Body of pancreas (tissue), 4 donors: ENCODE measurements at regions not wholly inside any gene's neighbourhood (a gene's known extent, or its start where the extent isn't known, plus 50 kb on each side); places are given as distances from the start of the nearest gene placed in this dataset.

Source experiments
- ATAC-seq: fragments of 150-250 bp; one replicate; pipeline ENCODE4 v1.9.1; 2016
- DNase-seq, 4 donors: peaks; one replicate each; pipeline ENCODE4 v3.0.0-alpha.2; 2019
- H3K27ac ChIP-seq, 4 donors: fragments of 200-600 bp; sonication (generic); 1 replicate in 3 of 4; 2 replicates in 1 of 4; pipeline versions ENCODE4 v1.5.1 to v1.6.1; 2016 to 2019; ENCODE audit warnings: mild to moderate bottlenecking in 1 of 4, mixed read lengths in 1 of 4, moderate library complexity in 1 of 4
- H3K27me3 ChIP-seq, 2 donors: fragments of 200-600 bp; sonication (generic); one replicate each; pipeline ENCODE4 v1.6.0; 2016; ENCODE audit warnings: mild to moderate bottlenecking in 1 of 2
- H3K36me3 ChIP-seq, 2 donors: fragments of 200-600 bp; sonication (generic); replicated peaks in 1 of 2; 2 replicates each; pipeline ENCODE4 v1.5.1; 2016; ENCODE audit warnings: low read depth in 2 of 2; ENCODE audit not compliant: insufficient read depth in 1 of 2
- H3K4me1 ChIP-seq: fragments of 200-600 bp; sonication (generic); one replicate; pipeline ENCODE4 v1.6.0; 2016
- H3K4me3 ChIP-seq, 2 donors: fragments of 200-600 bp; sonication (generic); 1 replicate in 1 of 2; 2 replicates in 1 of 2; pipeline ENCODE4 v1.5.1; 2016 to 2019
- H3K9me3 ChIP-seq, 3 donors: fragments of 200-600 bp; sonication (generic); 1 replicate in 2 of 3; 2 replicates in 1 of 3; pipeline ENCODE4 v1.5.1; 2016
- CTCF ChIP-seq, 7 experiments: fragments of 450-650 bp in 4 of 7; fragments of 200-600 bp in 3 of 7; sonication (generic) in 3 of 7; IDR thresholded peaks; one replicate each; pipeline ENCODE4 v1.5.1; 2016 to 2019; ENCODE audit warnings: antibody characterized with exemption in 7 of 7
- POLR2A ChIP-seq, 3 donors: fragments of 450-650 bp; IDR thresholded peaks; one replicate each; pipeline ENCODE4 v1.6.1; 2016; ENCODE audit warnings: antibody characterized with exemption in 3 of 3, mild to moderate bottlenecking in 2 of 3
- WGBS, 2 donors: methylation state at CpG; one replicate each; pipeline ENCODE4 v1.1.5; 2017; 5-methylcytosine and 5-hydroxymethylcytosine counted together
- intact Hi-C: fragments of 100-400 bp; cut with DNase I; formaldehyde crosslinking; loops from one replicate; pipeline ENCODE4 v1.15.1; 2023

DNA sequence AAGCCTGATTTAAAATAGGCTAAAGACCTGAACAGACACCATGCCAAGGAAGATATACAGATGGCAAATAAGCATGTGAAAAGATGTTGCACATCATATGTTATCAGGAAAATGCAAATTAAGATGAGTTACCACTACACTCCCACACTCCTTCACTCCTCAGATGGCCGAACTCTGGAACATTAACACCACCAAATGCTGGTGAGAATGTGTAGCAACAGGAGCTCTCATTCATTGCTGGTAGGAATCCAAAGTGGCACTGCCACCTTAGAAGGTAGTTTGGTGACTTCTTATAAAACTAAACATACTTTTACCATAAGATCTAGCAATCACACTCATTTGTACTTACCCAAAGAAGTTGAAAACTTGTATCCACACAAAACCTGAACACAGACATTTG lies 2047.3 kb downstream of the LRRC4C start:
- Histone ChIP-seq H3K27me3 (no peaks in the 10 kb centered on the region), H3K9me3 (no peaks in the 10 kb centered on the region), H3K4me3 (no peak overlapping the region), H3K4me1 (no peaks in the 10 kb centered on the region), H3K36me3 (no peaks in the 10 kb centered on the region), H3K27ac (no peak overlapping the region)
- DNase-seq = no peak
- intact Hi-C loops = no loop called here
- TF ChIP-seq CTCF (IDR thresholded peaks at IDR 0.05) (no peak), POLR2A (IDR thresholded peaks at IDR 0.05) (no peak)
- ATAC-seq = no peak
- 50% methylated on average over 1 of the region's 1 CpG for WGBS, 2 donors

DNA sequence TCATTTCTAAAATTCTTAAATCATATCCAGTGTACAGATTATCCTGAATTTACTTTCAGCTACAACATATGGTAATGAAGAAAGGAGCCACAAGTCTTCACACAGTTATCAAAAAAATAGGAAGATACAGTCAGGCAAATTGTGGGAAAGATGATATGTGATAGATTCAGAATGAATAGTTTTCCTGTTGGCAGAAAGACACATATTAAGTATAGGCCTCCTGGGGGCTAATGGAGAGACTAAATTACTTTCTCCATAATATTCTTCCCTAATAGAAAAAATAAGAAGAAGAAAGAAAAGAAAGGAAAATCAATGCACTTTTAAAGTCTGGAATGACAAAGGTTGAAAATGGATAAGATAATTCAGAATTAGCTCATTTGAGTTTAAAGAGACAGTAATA lies 2073.5 kb downstream of the LRRC4C start:
- Histone ChIP-seq H3K36me3 (no peaks in the 10 kb centered on the region), H3K27me3 (no peaks in the 10 kb centered on the region), H3K27ac (no peak overlapping the region), H3K9me3 (no peaks in the 10 kb centered on the region), H3K4me3 (no peak overlapping the region), H3K4me1 (no peaks in the 10 kb centered on the region)
- no peak for ATAC-seq
- intact Hi-C loops = no loop called here
- no peak for TF ChIP-seq POLR2A (IDR thresholded peaks at IDR 0.05)
- no peak for TF ChIP-seq CTCF (IDR thresholded peaks at IDR 0.05)
- no peak for DNase-seq

GRCh38 chr11:39374963-39375698 lies 2084.3 kb downstream of the LRRC4C start:
- DNase-seq (no peak), ATAC-seq (no peak)
- intact Hi-C loops = no loop called here
- no peaks in the 10 kb centered on the region for H3K4me1 ChIP-seq
- TF ChIP-seq CTCF (IDR thresholded peaks at IDR 0.05) (peak; percentile 31 to 66 (median 49)), POLR2A (IDR thresholded peaks at IDR 0.05) (no peak)
- WGBS, 2 donors = 29 to 33% methylated on average over 8 of the region's 8 CpGs
- no peaks in the 10 kb centered on the region for H3K9me3 ChIP-seq
- H3K36me3 ChIP-seq = no peaks in the 10 kb centered on the region
- H3K27me3 ChIP-seq = no peaks in the 10 kb centered on the region
- no peak overlapping the region for H3K27ac ChIP-seq
- H3K4me3 ChIP-seq = no peak overlapping the region

DNA sequence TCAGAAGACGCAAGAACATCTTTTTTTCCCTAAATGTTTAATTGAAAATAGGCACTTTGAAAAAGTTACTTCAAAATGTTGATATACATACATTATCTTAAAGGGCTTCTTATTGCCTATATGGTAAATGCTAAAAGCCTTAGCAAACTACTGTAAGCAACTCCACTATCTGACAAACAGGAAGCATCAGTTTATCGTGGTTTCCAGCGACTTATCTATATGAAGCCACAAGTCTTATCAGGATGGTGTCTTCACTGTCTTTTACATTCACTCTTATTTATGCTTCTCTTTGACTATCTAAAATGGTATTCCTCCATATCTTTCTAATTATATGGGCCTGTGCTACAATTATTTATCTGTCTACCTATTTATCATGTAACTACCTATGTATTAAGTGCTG lies 2091.9 kb downstream of the LRRC4C start:
- ATAC-seq = no peak
- H3K27me3 ChIP-seq = no peaks in the 10 kb centered on the region

More for the DNA sequence above, 2091.9 kb downstream of the LRRC4C start:
- H3K36me3 ChIP-seq = no peaks in the 10 kb centered on the region
- H3K4me1 ChIP-seq = no peaks in the 10 kb centered on the region
- TF ChIP-seq POLR2A (IDR thresholded peaks at IDR 0.05) (no peak), CTCF (IDR thresholded peaks at IDR 0.05) (no peak)
- WGBS, 2 donors = 46 to 64% methylated on average over 3 of the region's 3 CpGs
- intact Hi-C loops = no loop called here
- H3K4me3 ChIP-seq = no peak overlapping the region
- no peak overlapping the region for H3K27ac ChIP-seq
- no peak for DNase-seq
- no peaks in the 10 kb centered on the region for H3K9me3 ChIP-seq
